Heart left ventricle (tissue), 13 donors: ENCODE measurements at regions not wholly inside any gene's neighbourhood (a gene's known extent, or its start where the extent isn't known, plus 50 kb on each side); places are given as distances from the start of the nearest gene placed in this dataset.

Experiments
- POLR2A ChIP-seq, 2 donors: fragments of 450-650 bp; IDR thresholded peaks; one replicate each; pipeline ENCODE4 v1.6.1; 2017; ENCODE audit warnings: antibody characterized with exemption in 2 of 2, mild to moderate bottlenecking in 2 of 2, moderate library complexity in 2 of 2
- TF ChIP-seq, protein P1 (sequence below), 12 donors: fragments of 200-600 bp; sonication (generic) in 4 of 12; IDR thresholded peaks; one replicate each; pipeline versions ENCODE4 v1.5.0 to v1.8.0; 2018 to 2022; ENCODE audit warnings: antibody characterized with exemption in 12 of 12, mild to moderate bottlenecking in 5 of 12
- donor health status: ischemic (EF 13 %, LVEDD 7.1; RV severe dilation, severe dysfunction).
- donor health status: DM: no; HTN: yes; CAD: no.
- donor health status: DM: no; HTN: no; CAD: no.
- donor health status: ischemic (EF 25% LVEDD 6.9; RV normal size, moderate dysfunction).
- donor health status: ischemic (EF 25% LVEDD 5.7; RV mildly dilated, moderate dysfunction).
- donor health status: ischemic (EF 35%, LVEDD 5.7; RV mildly dilated, moderate dysfunction).
- donor health status: nonischemic (EF 11% LVEDD 7.7; RV severe dilation, severe dysfunction).
- donor health status: DM: yes; HTN: yes; CAD: no.
- donor health status: PGD.
- donor health status: ischemic (EF 29% LVEDD 5.4; RV normal size, mild dysfunction).
- donor health status: nonischemic (EF 23%, LVEDD 6.1; RV moderate dilation, normal function).

DNA sequence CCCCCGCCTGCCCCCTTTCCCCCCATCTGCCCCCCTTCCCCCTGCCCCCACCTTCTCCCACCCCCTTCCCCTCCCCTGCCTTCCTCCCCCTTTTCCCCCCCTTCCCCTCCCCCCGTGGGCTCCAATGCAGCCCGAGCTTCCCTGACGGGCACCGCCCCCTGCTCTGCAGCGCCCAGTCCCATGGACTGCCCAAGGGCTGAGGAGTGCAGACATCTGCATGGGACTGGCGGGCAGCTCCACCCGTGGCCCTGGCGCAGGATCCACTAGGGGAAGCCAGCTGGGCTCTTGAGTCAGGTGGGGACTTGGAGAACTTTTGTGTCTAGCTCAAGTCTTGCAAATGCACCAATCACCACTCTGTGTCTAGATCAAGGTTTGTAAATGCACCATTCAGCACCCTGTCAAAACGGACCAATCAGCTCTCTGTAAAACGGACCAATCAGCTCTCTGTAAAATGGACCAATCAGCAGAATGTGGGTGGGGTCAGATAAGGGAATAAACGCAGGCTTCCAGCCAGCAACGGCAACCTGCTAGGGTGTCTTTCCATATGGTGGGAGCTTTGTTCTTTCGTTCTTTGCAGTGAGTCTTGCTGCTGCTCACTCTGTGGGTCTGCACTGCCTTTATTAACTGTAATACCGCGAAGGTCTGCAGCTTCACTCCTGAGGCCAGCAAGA is 300.5 kb upstream of the PABPC4L start:
- TF ChIP-seq POLR2A (IDR thresholded peaks at IDR 0.05): no peak
- TF ChIP-seq, protein P1, sequence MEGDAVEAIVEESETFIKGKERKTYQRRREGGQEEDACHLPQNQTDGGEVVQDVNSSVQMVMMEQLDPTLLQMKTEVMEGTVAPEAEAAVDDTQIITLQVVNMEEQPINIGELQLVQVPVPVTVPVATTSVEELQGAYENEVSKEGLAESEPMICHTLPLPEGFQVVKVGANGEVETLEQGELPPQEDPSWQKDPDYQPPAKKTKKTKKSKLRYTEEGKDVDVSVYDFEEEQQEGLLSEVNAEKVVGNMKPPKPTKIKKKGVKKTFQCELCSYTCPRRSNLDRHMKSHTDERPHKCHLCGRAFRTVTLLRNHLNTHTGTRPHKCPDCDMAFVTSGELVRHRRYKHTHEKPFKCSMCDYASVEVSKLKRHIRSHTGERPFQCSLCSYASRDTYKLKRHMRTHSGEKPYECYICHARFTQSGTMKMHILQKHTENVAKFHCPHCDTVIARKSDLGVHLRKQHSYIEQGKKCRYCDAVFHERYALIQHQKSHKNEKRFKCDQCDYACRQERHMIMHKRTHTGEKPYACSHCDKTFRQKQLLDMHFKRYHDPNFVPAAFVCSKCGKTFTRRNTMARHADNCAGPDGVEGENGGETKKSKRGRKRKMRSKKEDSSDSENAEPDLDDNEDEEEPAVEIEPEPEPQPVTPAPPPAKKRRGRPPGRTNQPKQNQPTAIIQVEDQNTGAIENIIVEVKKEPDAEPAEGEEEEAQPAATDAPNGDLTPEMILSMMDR (IDR thresholded peaks at IDR 0.05): no peak
